CD4-positive, alpha-beta T cell treated with Interleukin-12 subunit alpha and Interleukin-12 subunit beta, for 1 hour (primary cell): ENCODE measurements at regions not wholly inside any gene's neighbourhood (a gene's known extent, or its start where the extent isn't known, plus 50 kb on each side); places are given as distances from the start of the nearest gene placed in this dataset.
"Not testable (repeated sequence)": the region's sequence is repeated elsewhere in the genome, so short reads cannot be mapped to it uniquely, and the experiment has no call there.

Source experiments
- DNase-seq: peaks from one replicate; pipeline ENCODE4 v3.0.0-alpha.2; 2020

DNA sequence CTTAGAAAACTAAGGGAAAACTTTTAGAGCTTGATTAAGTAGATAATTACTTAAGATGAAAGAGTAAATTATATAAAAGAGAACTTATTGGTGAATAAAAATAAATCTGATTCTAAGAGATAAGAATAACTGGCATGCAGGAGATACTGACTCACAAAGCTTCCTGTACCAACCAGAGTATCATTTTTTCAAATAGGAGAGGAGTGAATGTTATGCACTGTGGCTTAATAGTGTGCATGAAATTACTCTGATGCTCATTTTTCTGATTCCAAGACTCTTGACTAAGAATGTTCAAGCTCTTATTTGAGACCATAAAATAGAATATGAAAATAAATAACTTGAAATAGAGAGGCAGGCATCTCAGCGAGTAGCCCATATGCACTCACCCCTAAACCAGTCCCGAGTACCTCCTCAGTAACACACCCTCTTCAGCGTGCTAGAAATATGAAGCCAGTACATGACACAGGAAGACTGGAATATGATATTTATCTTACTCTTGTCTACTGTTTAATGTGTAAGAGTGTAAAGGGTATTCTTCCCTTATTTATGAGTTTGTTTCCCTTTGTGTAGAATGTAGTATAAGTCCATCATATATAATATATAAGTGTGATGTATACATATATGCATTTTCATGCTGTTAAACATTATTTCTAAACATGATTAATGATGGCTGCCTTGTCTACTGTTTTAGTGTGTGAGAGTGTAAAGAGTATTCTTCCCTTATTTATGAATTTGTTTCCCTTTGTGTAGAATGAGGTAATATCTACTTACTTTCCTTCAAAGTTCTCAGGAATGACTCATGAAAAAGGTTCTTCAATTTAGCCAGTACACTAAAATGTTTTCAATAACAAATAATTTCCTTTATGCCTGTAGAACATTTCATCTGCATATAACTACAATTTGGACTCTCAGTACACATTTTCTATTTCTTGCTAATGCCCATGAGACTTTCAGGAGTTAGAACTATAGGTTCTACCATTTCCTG, 99.2 kb upstream of the PALMD start:
- no peak for DNase-seq

DNA sequence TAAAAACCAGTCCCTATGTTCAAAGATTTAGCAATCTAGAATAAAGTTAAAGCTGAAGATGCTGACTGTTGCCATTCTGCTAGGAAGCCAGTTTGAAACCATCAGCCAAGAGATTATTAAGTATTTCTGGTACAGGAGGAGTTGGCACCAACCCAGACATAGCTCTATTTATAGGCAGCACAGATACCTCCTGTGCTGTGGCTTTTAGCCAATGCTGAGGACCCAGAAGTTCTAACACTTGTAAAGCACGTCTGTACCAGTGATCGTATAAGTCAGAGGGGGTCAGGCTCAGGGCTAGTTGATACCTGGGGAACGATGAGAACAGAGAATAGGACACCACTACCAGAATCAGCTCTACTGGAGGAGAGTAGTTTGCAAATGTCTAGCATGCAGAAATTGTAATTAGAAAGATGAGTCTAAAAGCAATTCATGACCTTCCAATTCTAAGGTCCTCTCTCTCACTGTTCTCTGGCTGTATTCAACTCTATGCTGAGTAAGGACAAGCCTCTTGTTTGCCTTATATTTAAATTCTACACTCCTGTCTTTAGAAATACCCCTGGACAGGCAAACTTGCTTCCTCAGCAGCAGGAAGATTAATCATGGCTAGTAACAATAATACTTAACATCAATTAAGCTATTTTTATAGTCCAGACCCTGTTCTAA, 96.8 kb upstream of the PALMD start:
- DNase-seq, result no peak

DNA sequence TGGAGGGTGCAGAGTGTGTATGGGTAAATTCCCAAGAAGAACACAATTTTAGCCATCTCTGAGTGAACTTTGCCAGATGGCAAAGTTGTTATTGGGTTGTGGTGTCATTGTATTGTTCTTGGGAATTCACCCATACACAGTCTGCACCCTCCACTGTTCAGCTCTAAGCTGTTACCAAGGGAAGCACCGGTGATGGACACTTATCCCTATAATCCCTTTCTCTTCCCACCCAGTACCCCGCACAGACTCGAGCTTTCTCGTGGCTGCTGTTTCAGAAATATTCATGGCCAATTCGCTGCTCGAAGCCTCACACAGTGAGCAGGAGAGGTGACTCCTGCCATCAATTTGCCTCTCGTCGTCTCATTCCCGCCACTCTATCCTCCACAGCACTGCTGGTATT, 95.7 kb upstream of the PALMD start:
- no peak for DNase-seq

DNA sequence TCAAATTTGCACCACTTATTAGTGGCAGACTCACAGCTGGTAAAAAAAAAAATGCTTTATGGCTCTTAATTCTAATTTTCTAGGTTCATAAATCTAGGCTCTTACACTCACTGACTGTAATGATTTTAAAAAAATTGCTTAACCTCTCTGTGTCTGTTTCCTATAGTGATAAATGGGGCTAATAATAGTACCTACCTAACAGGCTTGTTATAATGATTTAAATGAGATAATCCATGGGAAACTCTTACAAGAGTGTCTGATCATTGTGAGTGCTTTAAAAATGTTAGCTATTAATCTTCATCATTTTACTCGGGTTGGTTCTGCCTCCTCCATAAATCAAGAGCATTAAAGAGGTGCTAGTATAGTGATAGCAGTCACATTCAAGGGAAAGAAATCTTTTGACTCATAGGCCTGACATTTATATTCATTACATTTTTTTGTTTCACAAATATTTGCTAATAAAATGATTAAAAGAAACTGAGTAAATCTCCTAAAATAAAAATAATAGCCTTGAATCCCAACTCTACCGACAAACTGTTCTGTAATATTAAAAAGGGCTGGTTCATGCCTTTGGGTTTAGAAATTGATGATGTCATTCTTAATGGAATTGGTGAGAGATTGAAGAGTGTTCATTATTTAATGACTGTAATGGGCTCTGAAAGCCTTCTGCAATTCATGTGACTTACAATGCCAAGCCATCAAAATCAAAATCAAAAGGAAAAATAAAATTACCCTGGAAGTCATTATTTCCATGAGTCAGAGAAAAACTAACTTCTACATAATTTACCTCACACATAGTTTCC, 93.9 kb upstream of the PALMD start:
- DNase-seq, result no peak

DNA sequence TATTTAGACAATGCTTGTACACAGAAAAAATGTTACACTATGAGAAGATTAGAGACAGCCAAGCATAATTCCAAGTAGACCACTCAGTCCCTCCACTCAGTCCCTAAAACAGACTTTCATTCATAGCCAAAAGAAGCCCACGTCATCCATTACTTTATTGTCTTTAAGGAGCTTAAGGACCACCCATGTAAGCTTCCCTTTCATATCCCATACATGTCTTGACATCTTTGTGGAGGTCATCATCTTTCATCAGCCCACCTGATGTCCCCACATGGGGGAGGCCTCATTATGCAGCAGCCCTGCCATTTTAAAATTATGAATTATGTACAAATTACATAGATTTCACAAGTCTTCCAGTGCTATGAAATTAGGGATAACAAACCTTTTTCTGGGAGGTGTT, 92.6 kb upstream of the PALMD start:
- no peak for DNase-seq

DNA sequence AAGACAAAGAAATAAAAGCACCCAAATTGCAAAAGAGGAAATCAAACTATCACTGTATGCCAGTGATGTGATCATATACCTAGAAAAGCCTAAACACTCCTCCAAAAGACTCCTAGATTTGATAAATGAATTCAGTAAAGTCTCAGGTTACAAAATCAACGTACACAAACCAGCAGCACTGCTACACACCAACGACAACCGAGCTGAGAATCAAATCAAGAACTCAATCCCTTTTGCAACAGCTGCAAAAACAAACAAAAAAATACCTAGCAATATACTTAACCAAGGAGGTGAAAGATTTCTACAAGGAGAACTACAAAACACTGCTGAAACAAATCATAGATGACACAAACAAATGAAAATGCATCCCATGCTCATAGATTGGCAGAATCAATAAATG, 92.1 kb upstream of the PALMD start:
- DNase-seq, result not testable (repeated sequence)

DNA sequence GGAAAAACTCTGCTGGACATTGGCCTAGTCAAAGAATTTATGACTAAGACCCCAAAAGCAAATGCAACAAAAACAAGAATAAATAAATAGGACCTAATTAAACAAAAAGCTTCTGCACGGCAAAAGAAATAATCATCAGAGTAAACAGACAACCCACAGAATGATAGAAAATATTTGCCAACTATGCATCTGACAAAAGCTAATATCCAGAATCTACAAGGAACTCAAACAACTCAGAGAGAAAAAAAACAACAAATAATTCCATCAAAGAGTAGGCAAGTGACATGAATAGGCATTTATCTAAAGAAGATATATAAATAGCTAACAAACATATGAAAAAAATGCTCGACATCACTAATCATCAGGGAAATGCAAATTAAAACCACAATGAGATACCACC, 91.2 kb upstream of the PALMD start:
- DNase-seq, result no peak

DNA sequence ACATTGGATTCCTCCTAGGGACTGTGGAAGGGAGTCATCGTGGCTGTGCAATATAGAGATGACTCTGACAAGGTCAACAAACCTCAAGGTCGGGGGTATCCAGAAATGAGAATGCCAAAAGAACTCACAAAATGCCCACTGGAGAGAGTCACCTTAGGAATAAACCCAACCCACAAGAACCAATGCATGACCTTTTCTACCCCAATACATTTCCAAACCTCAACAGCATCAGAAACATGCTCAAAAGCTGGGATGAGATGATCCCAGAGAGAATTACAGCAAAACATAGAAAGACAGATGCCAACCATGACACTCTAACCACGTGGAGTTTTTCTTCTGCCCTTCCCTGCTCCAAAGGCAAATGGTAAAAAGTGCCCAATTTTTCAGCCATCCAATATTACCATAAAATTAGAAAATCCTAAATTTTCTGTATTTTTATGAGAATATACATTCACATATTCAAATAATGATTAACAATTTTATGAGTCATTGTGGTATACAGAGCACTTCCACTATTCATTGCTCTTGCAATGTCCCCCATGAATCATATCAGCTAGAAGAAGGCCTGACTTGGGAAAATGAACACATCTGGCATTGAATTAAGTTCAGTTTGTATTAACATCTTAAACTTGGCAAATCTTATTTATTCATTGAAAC, 88.2 kb upstream of the PALMD start:
- DNase-seq, result no peak

DNA sequence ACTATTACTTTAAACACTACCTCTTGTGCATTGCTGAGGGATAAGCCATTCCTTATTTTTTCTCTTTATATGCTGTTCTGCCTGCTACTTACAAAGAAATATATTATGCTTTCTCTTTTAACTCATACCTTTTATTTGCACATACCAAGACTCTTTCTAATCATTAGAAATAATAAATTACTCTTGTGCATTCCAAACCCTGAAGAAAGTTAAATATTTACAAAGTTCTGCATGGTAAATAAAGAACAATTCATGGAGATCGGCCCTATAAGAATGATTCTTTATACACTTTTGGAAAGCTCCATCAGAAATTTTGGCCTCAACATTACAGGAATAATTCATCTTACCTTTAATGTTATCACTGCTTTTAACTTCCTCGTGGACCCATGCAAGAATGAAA, 86.7 kb upstream of the PALMD start:
- DNase-seq, result no peak

DNA sequence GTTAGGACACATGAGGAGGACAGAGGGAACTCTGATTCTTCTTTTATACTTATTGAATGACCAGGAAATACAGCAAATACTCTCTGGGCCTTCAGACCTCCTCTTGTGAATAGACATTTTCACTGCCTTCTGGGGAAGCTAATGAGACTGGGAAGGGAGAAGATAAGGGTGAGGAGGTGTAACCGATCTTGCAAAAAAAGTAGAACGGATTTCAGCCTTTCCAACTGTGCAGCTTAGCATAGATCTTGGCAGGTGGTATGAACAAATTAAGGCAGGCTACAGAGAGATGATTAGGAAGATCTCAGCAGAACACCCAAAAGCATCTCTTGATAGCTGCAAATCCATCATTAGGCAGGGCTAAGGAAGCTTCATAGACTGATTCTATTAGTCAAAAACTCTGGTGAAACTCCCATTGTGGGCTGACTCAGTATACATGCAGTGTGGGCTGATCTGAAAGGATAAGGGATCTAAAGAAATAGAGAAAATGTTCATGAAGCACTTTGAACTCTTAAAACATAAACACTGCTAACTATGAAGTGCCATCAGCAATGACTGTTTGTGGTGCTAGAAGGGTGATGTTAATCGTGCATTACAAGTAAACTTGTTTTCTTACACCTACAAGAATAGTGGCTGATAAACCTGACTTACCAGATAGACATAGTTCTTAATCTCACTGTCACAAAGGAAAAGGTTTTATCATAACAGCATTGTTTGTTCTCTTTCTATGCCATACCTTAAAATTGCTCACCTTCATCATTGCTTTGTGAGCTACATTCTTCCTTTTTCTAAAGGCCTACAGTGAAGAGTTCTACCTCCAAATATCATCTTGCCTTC, 85.5 kb upstream of the PALMD start:
- DNase-seq, result no peak

DNA sequence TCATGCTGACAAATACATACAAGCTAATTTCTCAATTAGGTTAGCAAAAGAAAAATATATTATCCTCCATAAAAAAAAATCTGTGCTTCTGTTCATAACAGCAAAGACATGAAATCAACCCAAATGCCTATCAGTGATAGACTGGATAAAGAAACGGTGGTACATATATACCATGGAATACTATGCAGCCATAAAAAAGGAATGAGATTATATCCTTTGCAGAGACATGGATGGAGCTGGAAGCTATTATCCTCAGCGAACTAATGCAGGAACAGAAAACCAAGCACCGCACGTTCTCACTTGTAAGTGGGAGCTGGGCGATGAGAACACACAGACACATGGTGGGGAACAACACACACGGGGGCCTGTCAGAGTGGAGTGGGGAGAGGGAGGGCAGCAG, 84.0 kb upstream of the PALMD start:
- no peak for DNase-seq

DNA sequence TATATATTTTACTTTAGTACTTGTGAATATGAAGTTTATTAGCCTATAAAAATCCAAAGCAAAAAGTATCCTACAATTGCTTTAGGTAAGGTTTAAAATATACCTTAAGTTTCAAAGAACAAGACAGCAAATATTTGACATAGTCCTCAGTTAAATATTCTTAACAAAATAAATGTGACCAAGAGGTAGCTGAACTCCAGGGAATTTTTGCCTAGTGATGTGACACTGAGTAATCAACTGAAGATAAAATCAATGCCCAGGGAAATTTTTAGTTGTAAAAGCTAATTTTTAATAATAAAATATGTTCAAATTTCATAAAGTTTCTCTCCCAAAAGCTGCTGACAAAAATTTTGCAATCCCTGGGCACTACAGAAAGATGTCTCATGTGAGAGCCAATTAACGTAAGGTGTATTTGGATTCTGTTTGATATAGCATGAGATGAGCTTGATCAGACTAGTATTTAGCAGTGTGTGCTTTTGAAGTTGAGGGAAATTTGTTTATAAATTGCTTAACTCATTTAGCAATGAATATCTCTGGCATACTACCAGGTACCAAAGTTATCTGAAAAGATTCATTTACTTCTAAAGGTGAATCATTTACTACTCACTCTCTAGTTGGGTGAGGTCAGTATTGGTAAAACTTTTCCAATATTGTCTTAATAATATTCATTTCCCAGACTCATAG, 80.2 kb upstream of the PALMD start:
- no peak for DNase-seq

DNA sequence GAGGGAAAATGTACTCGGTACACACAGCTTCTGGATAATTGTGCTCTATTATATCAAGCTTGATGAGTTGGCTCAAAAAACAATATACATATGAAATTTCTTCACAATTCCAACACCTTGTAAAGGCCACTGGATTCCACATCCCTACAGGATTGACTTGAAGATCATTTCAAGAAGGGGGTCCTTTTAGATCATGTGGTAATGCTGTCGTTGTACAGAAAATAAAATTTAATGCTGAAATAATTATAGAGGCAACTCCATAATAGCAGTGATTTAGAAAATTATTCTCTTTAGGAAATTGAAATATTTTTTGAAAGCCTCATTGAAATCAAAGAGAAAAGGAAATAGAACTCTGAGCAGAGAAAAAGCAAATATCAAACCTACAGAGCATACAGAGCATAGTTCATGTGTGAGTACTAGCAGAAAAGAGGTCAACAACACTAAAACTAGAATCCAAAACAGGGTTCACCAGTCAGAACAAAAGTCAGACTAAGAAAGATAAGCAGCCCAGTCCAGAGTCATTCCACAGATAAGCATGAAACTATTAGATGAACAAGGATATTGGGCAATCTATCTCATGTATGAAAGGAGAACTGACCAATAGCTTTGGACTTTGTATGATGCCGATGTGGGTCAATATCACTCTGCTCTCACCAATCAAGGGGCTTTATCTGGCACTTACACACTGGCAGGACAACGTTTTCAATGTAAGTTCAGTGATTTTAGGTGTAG, 79.5 kb upstream of the PALMD start:
- no peak for DNase-seq

DNA sequence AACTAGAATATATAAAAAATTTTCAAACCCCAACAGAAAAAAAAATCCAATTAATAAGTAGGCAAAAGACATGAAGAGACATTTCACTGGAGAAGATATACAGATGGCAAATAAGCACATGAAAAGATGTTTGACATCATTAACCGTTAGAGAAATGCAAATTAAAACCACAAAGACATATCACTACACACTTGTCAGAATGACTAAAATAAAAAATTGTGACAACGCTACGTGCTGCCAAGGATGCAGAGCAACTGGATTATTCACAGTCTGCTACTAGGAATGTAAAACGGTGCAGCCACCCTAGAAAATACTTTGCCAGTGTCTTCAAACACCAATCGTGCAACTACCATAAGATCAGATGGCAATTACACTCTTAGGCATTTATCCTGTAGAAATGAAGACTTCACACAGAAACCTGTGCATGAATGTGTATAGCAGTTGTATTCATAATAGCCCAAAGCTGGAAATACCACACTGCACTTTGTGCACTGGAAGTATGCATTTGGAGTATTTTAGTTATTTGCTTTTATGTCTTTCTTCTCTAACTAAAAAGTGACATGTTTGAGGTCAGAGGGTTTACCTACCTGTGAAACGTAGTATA, 75.3 kb upstream of the PALMD start:
- DNase-seq, result no peak

DNA sequence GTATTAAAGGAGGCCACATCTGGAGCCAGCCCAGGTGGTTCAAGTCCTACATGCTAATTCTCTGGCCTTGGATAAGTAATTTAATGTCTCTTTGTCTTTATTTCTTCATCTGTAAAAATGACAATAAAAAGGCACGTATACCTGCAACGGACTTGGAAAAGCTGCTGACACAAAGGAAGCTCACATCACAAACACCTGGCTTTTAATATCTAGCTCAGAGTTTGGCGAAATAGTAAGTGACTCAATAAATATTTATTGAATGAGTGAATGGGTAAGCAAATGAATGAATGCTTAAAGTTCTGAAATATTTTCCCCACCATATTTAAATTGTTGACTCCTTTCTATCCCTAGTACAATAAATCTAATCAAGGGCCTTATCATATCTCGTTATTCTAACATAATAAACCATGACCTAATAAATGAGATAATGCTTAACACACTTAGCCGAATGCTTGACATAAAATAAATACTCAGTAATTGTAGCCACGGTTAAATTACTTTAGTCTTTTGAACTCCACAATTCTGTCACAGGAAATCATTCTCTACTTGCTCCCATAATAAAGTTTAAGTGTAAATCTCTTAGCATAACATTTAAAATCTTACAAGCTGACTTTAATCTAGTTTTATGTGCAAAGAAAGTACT, 74.7 kb upstream of the PALMD start:
- DNase-seq, result no peak

DNA sequence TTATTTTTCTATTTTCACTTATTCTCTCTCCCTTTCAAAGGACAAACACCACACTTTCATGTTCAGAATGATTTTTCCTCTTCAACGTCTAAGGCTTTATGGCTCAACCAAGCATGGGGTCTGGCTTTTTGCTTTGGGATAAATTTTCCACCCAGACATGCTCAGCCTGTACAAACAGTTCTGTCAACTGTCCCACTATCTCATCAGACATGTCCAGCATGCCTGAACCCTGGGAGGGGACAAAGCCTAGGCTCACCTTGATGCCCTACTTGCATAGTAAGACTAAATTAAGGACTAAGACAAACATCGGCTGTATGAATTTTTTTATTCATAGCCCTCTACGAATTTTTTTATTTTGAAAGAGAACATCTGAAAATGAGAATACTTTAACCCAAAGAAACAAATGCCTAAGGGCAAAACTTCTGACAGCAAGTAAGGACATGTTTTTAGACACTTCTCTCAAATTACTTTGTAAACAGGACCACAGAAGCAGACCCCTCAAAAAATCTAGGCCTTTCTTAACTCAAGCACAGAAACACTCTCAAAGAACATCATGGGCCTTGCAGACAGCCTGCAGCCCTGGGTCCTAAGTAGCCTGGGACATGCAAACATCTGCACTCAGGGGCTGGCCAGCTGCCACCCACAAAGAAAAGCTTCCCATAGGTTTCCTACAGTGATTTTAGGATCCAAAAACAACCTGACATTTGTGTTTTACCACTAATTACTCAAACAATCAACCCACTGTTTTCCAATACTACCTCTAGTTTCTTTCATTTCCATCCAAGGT, 72.3 kb upstream of the PALMD start:
- DNase-seq, result no peak

DNA sequence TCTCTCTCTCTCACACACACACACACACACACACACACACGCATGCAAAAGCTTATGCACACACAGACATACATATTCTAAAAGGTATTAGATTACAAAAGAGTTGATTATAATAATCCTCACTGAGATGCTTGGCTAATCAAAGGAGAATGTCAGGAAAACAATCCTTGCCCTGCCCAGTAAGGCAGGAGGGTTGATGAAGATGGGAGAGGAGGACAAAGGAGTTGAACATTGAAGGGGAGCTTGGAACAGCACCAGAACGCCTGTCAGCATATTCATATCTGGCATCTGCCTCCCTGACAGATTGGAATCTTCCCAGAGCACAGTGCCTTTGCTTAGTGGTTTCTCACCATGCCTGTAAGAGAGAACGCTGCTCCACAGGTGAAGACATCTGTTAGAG, 68.6 kb upstream of the PALMD start:
- no peak for DNase-seq

DNA sequence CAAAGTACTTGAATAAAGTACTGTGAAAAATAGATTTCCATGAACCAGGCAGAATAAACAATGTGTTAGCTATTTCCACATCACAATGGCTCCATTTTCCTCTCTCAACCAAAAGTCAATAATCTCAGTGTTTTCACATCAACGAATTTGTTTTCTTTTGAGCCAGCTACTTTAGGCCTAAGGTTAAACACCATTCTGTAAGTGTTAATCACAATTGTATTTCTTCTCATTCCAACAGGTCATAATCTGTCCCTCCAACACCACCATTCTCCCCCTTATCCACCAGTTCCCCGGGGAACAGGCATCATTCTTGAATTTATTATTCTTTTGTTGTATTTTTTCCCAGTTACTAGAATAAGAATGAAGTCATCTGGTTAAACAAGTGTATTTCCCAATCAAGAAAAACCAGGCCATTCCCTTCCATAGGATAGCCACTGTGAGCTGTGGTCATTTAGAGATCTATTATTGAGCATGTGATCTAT, 66.2 kb upstream of the PALMD start:
- no peak for DNase-seq

DNA sequence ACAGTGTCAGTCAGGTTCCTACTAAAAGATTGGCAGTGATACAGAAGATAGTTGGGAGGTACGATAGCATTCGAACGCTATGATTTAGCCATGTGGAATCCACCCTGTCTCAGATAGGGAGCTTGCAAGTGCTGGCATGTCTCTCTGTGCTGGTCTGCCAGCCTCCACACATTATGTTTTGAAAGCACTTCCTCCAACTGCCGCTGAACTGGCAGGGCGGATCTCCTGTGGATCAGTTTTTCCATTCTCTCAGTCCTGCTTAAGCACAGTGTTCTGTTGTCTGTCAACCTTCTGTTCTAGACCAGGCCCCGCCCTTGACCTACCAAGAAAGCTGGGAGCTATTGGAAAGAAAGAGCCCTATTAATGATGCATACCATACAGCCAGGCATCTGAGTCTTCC, 65.5 kb upstream of the PALMD start:
- no peak for DNase-seq
